GM19467 (cell line): ENCODE measurements at regions not wholly inside any gene's neighbourhood (a gene's known extent, or its start where the extent isn't known, plus 50 kb on each side); places are given as distances from the start of the nearest gene placed in this dataset.
"Not testable (repeated sequence)": the region's sequence is repeated elsewhere in the genome, so short reads cannot be mapped to it uniquely, and the experiment has no call there.

Source experiments
- ATAC-seq: cut with Tn5 transposase; IDR thresholded peaks from one replicate; pipeline ENCODE4 v1.9.1; 2021; ENCODE audit warnings: mild to moderate bottlenecking, moderate library complexity; ENCODE audit not compliant: unreplicated experiment

DNA sequence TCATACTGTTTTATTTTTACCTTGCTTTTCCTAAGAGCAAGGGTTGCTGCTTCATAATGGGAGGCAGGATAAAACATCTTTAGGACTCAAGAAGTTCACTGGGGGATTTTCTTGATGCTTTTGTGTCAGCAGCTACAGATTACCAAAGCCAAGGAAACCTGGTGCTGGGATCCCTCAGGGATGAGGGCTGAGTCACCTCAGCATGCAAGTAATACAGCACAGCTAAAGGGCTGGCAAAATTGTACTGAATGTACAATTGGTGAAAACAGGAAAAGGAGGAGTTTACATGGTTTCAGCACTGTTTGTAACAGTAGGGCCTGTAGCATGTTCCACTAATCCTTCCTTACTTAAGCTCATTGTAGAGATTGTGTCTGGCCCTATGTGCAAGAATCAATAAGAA is 1056.8 kb downstream of the SORCS1 start:
- no peak for ATAC-seq

DNA sequence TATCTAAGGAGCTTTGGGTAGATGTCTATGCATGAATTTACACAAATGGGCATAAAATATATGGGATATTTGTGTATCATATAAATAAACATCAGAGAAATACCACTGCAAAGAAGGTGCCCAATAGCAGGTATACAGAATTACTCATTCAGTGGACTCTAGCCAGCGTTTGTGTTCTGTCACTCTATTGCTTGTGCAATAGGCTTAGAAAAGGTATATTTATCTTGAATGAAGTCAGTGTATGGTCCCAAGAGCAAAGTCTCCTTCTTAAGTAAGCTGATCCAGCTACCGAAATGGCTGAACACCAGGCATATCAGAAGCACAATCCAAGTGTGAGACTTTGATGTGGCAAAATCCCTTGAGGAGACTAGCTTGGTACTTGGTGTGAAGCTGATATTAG is 1058.4 kb downstream of the SORCS1 start:
- ATAC-seq = no peak

DNA sequence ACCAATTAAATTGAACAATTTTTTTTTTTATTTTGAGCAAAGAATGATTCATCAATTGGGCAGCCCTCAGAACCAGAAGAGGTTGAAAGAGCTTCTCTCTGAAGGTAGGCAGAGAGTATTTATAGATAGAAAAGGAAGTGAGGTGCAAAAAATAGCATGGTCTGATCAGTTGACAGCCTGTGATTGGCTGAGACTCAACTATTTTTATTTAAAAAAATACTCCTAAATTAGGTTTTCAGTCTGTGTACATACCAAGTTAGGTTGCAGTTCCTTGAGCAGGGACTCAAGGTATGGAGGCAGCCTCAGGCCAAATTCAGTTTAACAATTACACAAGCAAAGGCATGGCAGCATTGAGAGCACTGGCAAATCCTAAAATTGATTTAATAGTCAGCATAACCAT is 1074.7 kb downstream of the SORCS1 start:
- no peak for ATAC-seq

DNA sequence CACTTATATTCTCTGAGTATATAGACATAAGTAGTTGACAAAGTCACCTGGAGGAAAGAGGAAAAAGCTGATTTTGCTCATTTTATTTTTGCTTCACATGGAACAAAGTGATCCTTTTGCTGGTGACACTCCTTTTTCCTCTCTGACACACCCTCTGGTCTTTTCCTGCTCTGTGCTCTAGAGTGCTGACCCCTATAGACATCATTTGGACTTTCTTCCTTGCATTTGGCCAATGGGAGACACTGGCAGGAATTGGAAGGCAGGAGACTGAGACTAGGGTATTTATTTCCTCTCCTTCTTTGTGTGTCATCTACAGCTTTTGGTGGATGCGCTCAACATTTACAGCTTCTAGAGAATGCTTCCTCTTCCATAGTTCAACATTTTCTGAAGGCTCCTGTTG is 1078.1 kb downstream of the SORCS1 start:
- no peak for ATAC-seq

DNA sequence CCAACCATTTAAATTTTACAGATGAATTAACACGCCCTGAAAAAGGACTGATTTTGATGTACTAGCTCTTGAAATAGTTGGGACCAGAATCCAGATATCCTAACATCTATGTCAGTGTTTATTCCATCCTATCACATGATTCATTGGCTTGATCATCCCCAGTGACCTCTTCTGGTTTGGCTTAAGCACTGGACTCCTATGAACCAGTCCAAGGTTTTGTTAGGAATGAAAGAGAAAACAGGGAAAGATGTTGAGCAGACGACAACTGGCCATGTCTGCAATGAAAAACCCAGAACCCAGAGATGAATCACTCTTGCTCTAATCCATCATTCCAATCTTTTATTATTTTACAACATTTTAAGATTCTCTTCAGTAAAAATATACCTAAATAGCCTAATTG is 1080.9 kb downstream of the SORCS1 start:
- ATAC-seq = no peak

DNA sequence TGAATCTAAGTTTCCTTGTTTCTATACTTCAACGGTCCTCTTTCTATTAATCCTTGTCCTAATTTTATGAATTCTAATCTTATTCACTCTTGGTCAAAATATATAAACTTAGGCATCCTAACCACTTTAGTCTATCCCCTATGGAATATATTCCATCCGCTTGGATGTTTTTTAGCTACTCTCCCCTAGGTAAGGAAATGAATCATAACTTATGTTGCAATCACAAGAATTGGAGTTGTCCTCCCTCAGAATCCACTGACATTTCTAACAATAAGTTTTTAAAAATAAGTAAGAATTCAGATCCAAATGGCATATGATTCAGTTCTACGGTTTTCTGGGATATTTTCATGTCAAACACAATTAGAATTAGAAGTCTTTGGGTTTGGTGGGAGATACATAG is 1081.6 kb downstream of the SORCS1 start:
- no peak for ATAC-seq

DNA sequence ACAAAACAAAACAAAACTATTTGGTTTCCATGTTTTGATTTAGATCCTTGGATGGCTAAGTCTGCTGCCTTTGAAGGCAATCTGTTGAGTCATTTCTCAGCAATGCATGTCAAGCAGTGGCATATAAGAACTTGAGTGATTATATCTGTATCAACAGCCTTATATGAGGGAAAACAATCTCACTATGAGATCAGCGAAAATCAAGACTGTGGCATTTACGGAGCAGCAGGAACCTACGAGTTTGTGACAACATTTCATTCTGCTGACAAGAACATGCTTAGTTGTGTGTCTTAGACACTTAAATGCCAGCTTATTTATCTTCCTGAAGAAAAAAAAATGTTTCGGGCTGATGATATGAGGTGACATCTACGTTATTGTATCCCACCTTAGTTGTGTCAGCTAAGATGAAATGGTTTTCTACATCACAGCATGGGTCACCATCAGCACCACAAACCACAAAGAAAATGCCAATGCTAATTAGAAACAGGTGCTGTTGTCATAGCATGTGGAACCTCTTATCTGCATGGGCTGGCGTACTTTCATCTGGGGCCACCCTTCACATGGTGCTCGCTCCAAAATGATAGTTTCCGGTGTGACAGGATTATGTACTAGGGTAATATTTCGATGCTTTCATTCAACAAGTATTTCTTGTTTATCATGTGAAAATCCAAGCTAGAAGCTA is 1085.5 kb downstream of the SORCS1 start:
- no peak for ATAC-seq

DNA sequence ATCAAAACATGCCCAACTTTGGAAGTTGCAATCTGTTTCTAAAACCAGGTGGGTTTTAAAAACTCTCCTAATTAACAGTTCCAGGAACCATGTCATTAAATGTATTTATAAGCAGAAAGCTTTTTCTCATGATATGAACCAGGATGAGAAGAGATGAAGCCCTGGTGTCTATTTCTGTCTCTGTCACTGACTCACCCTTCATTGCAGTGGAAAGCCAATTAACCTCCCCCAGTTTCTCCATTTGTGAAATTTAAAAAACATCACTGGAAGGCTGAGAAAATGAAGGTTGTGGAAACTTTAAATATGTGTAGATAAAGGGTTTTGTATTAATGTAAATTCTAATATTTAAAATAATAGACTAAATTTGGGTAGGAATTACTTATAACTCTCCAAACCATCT is 1088.0 kb downstream of the SORCS1 start:
- ATAC-seq = no peak

DNA sequence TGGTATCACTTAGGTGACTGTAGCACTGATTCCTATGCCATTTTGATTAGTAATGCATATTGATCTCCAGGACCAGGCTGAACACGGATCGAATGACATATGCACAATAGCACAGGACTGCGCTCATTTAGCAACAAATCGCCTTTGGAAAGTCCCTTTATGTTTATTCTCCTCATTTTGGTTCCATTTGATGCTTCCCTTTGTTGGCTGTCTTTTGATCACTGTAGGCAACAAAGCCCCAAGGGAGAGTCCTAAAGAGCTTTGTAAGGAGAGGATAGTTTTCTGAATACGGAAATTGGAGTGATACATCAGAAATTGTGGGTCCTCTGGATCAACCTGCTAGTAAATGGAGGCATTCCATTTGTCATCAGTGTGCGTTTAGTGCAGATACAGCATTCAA is 1111.4 kb downstream of the SORCS1 start:
- no peak for ATAC-seq

DNA sequence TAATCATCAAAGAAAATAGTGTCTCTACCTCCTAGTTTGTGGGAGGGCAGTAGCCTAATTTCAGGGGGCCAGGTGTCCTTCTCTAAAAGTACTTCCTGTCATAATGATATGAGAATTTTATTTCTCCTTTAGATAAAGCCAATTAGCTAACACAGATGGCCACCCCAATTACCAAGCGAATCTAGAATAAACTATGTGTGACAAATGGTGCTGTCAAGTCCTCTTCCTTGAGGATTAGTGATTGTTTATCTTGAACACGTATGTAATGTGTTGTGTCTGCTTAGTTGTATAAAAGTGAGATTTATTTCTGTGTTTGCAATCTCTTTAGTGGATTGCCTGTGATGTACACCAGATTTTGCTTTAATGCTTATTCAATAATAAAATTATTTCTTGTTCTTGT is 1120.0 kb downstream of the SORCS1 start:
- no peak for ATAC-seq

DNA sequence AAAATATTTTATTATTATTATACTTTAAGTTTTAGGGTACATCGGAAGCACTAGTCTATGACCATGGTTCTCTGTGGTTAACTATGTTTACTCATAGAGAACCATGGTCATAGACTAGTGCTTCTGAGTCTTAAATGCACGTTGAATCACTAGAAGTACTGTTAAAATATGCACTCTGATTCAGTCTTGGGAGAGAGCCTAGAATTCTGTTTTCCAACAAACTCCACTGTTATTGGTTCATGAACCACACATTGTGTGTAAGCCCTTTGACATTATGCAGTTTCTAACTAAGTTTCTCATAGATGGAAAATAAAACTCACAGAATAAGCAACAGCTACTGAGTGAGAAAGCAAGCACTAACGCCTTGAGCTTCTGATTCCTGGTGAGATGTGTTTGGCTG is 1120.6 kb downstream of the SORCS1 start:
- ATAC-seq = no peak

DNA sequence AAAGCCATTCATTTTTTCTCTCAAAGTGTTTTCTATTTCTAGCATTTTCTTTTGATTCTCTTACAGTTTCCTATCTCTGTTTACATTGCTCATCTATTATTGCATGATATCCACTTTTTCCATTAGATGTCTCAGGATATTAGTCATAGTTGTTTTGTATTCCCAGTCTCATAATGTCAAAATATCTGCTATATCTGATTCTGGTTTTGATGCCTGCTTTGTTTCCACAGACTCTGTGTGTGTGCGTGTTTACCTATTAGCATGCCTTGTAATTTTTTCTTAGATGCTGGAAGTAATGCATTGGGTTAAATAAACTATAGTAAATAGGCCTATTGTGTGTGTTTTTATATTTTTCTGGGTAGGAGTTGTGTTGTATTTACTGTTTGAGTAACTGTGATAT is 1126.3 kb downstream of the SORCS1 start:
- no peak for ATAC-seq

DNA sequence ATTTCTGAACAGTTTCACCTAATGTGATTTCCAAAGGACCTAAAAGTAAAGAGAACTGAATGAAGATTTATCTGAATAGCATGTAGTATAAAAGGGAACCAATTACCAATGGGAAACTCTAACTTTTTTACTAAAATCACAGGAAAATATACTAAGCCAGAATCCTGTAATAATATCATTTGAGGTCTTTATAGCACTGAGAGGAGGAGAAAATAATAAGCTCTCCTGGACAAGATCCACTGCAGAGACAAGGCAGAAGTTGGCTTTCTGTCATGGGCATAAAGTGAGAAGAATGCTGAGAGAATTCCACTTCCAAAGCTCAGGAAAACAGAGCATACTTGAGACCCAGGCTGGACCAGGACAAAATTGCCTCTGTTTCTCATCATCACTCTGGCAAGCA is 1131.4 kb downstream of the SORCS1 start:
- no peak for ATAC-seq

DNA sequence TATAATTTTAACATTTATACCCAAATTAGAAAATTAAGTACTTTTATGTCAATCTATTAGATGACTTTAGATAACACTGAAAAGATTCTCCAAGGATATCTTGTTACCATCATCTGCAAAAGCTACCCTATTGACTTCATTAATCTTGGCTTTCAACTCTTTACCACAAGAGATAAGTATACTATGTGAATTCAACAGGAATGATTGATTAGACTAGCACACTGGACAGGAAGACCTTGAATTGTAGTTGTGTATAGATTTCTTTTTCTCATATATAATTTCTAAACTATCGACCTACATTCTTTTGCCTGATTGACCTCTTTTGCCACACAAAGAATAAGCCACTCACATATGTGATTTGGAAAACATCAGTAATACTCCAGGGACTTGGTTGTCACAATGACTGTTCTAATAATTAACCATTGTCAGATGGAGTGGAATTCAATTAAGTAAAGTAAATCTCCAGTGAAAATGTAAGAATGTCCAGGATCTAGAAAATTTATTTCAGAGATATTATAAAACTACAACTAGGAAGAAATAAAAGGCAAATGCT is 1132.0 kb downstream of the SORCS1 start:
- ATAC-seq = no peak

DNA sequence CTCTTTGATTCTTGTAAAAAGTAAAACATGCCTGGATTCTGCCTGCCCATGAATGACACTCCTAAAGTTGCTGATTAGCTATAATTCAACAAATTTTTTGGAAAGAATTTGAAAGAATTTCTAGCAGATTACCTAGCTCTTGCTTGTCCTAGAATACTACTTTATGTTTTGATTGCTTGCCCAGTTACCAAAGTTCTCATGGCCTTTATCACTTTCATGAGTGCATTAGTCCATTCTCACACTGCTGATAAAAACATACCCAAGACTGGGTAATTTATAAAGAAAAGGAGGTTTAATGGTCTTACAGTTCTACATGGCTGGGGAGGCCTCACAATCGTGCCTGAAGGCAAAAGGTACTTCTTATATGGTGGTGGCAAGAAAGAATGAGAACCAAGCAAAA is 1137.3 kb downstream of the SORCS1 start:
- ATAC-seq = no peak

DNA sequence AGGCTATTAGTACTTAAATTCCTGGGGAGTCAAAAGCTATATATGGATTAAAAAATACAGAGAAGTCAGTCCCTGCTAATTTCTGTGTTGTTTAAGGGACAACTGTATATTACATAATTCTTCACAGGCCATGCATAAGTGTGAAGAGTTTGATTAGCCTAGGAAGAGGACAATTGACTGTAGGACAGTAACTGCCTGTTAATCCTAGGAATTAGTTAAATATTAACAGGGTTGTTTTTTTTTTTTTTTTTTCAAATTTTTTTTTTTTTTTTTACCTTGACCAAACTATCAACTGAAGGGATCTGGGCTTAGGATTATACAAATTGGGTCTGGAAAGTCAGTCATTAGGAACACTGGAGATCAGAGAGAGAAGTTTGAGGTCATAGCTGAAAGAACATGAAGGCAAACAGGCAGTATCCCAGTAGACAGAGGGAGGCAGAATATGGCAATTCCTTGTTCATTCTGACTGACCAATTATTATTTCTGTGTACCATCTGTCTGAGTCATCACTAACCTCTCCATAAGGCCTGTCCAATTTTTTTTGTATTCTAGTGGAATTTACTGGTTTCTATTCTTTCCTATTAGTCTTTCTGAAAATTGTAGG is 1139.2 kb downstream of the SORCS1 start:
- ATAC-seq = no peak

DNA sequence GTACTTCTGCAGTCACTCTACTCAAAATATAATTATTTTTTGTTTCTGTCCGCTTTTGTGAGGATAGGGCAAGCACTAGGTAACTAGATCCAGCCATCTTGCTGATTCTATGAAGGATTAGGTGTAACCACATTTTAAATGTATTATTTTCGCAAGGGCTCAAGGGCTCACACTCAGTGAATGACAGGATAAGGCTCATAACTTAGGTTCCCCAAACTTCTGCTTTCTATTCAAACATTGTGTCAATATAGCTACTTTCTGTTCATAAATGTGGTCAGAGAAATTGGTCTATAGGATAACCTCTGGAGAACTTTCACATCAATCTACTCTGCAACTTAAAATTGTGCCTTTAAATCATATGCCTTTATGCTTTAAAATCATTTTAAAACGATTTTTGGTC is 1141.2 kb downstream of the SORCS1 start:
- no peak for ATAC-seq

DNA sequence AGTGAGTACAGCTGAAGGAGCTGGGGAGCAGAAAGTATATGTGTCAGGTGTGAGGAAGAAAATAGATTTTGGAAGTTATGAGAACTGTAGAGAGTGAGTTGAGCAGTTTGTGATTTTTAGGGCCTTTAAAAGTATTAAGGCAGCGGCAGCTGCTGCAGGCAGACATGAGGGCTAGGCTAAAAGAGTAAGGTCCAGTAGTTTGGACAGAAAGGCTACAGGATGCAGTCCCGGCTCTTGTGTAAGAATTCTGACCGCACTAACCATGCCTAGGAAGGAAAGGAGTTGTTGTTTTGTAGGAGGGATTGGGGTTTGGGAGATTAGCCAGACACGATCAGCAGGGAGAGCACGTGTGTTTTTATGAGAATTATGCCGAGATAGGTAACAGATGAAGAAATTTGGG is 1144.9 kb downstream of the SORCS1 start:
- ATAC-seq = not testable (repeated sequence)

DNA sequence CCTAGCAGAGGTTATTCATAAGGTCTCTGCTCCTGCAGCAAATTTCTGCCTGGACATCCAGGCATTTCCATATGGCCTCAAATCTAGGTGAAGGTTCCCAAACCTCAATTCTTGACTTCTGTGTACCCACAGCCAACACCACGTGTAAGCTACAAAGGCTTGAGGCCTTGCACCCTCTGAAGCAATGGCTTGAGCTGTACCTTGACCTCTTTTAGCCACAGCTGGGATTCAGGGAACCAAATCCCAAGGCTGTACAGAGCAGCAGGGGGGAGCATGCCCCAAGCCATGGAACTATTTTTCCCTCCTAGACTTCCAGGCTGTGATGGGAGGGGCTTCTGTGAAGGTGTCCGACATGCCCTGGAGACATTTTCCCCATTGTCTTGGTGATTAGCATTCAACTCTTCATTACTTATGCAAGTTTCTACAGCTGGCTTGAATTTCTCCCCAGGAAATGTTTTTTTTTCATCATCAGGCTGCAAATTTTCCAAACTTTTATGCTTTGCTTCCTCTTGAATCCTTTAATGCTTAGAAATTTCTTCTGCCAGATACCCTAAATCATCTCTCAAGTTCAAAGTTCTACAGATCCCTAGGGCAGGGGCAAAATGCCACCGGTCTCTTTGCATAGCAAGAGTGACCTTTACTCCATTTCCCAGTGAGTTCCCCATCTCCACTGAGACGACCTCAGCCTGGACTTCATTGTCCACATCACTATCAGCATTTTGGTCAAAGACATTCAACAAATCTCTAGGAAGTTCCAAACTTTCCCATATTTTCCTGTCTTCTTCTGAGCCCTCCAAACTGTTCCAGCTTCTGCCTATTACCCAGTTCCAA is 1148.9 kb downstream of the SORCS1 start:
- ATAC-seq = not testable (repeated sequence)

DNA sequence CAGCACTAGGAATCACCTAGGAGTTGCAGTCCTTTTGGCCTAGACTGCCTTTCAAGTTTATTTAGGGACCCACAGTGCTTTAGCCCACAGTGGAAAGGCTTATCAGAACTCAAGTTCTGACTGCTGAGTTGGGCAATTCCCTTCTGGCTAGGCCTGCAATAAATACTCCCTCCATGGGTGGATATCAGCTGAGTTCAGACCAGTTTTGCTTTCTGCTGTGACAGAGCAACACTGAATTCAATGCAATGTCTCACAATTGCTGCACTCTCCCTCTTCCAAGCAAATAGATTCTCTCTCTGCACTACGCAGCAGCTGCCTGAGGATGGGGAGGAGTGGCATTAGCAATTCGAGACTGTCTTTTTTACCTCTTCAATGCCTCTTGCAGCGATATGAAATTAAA is 1153.3 kb downstream of the SORCS1 start:
- ATAC-seq = no peak

DNA sequence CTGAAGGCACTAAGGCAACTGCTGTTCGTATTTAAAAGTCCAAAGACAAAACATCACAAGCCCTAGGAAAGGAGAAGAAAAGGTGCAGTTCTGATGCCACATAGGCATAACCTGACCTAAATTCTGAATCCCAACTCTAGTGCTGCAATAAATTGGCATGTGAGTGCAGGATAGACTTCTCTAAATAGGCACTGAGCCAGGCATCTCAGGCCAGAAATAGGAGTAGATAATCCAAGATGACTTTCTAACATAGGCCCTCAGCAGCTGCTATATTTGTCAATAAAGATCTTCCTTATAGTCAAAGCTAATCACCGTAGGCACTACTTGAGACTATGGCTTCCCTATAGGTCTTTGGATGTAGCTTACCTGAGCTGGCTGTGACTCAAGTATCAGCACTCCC is 1163.8 kb downstream of the SORCS1 start:
- no peak for ATAC-seq

DNA sequence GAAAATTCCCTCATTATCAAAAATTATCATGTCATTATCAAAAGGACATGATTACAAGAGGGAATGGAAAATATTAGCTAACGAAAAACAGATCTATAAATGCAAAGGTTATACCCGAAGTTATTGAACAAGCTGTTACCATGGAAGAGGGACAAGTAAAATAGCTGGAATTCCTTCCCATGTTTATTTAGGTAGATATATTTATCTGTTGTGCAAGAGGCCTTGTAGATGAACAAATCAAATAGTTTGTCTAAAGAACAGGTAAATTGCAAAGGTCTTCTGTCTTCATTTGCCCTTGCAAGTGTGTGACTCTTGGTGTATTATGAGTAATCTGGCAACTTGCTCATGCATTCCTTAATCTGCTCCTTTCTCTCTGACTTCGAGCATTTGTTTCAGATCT is 1170.9 kb downstream of the SORCS1 start:
- no peak for ATAC-seq
